SK-N-SH (cell line): ENCODE measurements at regions not wholly inside any gene's neighbourhood (a gene's known extent, or its start where the extent isn't known, plus 50 kb on each side); places are given as distances from the start of the nearest gene placed in this dataset.

Experiments
- CTCF ChIA-PET: fragments of 300-600, 350-600 bp; formaldehyde crosslinking; extraction: SDS; loops from one replicate; lab custom pipeline; 2021; lab: Yijun Ruan, JAX
- POLR2A ChIA-PET: fragments of 350-600 bp; sonication (Branson Sonifier 250); formaldehyde crosslinking; extraction: SDS; loops from one replicate; lab custom pipeline; 2020; ENCODE audit warnings: antibody characterized with exemption, inconsistent platforms; lab: Yijun Ruan, JAX
- DNase-seq: peaks from one replicate; pipeline ENCODE4 v3.0.0; 2012
- H2AFZ ChIP-seq: fragments of 200-600 bp; sonication (generic); 2 replicates; pipeline ENCODE4 v1.8.1; 2016; ENCODE audit warnings: antibody characterized with exemption, mild to moderate bottlenecking, low read depth
- H3F3A ChIP-seq: fragments of 200-600 bp; sonication (generic); replicated peaks from 2 replicates; pipeline ENCODE3; 2016; ENCODE audit warnings: antibody characterized with exemption, mild to moderate bottlenecking; ENCODE audit not compliant: insufficient read depth
- H3K27ac ChIP-seq, 2 experiments: fragments of 200-500 bp in 1 of 2; fragments of 200-600 bp in 1 of 2; sonication (Bioruptor generic) in 1 of 2; sonication (generic), shearing (Covaris generic) in 1 of 2; 2 replicates each; pipeline versions ENCODE4 v1.5.1 to v1.6.1; 2014 to 2016; ENCODE audit warnings: low read depth in 2 of 2, inconsistent platforms in 1 of 2, low read length in 1 of 2, mild to moderate bottlenecking in 1 of 2, mixed read lengths in 1 of 2
- H3K27me3 ChIP-seq: fragments of 200-600 bp; sonication (generic), shearing (Covaris generic); 2 replicates; pipeline ENCODE4 v1.6.1; 2016; ENCODE audit warnings: mixed run types; ENCODE audit not compliant: insufficient read depth
- H3K36me3 ChIP-seq, 2 experiments: fragments of 200-500 bp in 1 of 2; fragments of 200-600 bp in 1 of 2; sonication (Bioruptor generic) in 1 of 2; sonication (generic) in 1 of 2; replicated peaks in 1 of 2; 2 replicates each; pipeline versions ENCODE3 to v1.5.1; 2014 to 2016; ENCODE audit warnings: low read length in 1 of 2, mild to moderate bottlenecking in 1 of 2; ENCODE audit not compliant: insufficient read depth in 2 of 2, control insufficient read depth in 1 of 2
- H3K4me1 ChIP-seq, 2 experiments: fragments of 200-500 bp in 1 of 2; fragments of 200-600 bp in 1 of 2; sonication (Bioruptor generic) in 1 of 2; sonication (generic), shearing (Covaris generic) in 1 of 2; 2 replicates each; pipeline versions ENCODE4 v1.5.1 to v1.6.1; 2014 to 2016; ENCODE audit warnings: low read depth in 1 of 2, low read length in 1 of 2, mixed run types in 1 of 2; ENCODE audit not compliant: insufficient read depth in 2 of 2, control insufficient read depth in 1 of 2
- H3K4me2 ChIP-seq: fragments of 200-600 bp; sonication (generic), shearing (Covaris generic); 2 replicates; pipeline ENCODE4 v1.6.1; 2017; ENCODE audit warnings: mixed run types
- H3K4me3 ChIP-seq, 2 experiments: fragments of 200-500 bp in 1 of 2; fragments of 200-600 bp in 1 of 2; sonication (Bioruptor generic) in 1 of 2; sonication (generic), shearing (Covaris generic) in 1 of 2; 2 replicates each; pipeline versions ENCODE4 v1.5.1 to v1.8.1; 2014 to 2016; ENCODE audit warnings: low read depth in 2 of 2, inconsistent platforms in 1 of 2, low read length in 1 of 2, mild to moderate bottlenecking in 1 of 2, mixed read lengths in 1 of 2, moderate library complexity in 1 of 2
- H3K79me2 ChIP-seq: fragments of 200-600 bp; sonication (generic); 2 replicates; pipeline ENCODE4 v1.8.1; 2017; ENCODE audit warnings: mild to moderate bottlenecking; ENCODE audit not compliant: insufficient read depth
- H3K9ac ChIP-seq: fragments of 200-600 bp; sonication (generic); 2 replicates; pipeline ENCODE4 v1.6.1; 2017; ENCODE audit warnings: mixed run types
- H3K9me2 ChIP-seq: fragments of 200-600 bp; sonication (generic); 2 replicates; pipeline ENCODE4 v1.6.1; 2017; ENCODE audit warnings: mixed run types
- H3K9me3 ChIP-seq: fragments of 200-600 bp; sonication (generic); 2 replicates; pipeline ENCODE4 v1.6.1; 2017; ENCODE audit warnings: mixed run types, mild to moderate bottlenecking, moderate library complexity
- H4K20me1 ChIP-seq: fragments of 200-600 bp; sonication (generic); 2 replicates; pipeline ENCODE4 v1.6.1; 2017; ENCODE audit warnings: mild to moderate bottlenecking, mixed run types; ENCODE audit not compliant: insufficient read depth
- CHD2 ChIP-seq: fragments of 150-350 bp; IDR thresholded peaks from 2 replicates; pipeline ENCODE4 v1.6.1; 2018; ENCODE audit warnings: low read length; ENCODE audit not compliant: partially characterized antibody
- ELF1 ChIP-seq: IDR thresholded peaks from 2 replicates; pipeline ENCODE4 v1.4.0; 2012
- EP300 ChIP-seq, 2 experiments: IDR thresholded peaks; 2 replicates each; pipeline versions ENCODE4 v1.4.0 to v1.6.1; 2012; ENCODE audit warnings: borderline replicate concordance in 1 of 2, low read depth in 1 of 2, low read length in 1 of 2
- EZH2phosphoT487 ChIP-seq: fragments of 200-600 bp; sonication (generic); IDR thresholded peaks from 2 replicates; pipeline ENCODE4 v1.6.1; 2017; ENCODE audit warnings: low read depth, mixed run types, mild to moderate bottlenecking, antibody characterized with exemption, moderate library complexity, borderline replicate concordance
- FOSL2 ChIP-seq: IDR thresholded peaks from 2 replicates; pipeline ENCODE4 v1.4.0; 2012; ENCODE audit warnings: low read depth, mild to moderate bottlenecking, moderate library complexity, borderline replicate concordance
- FOXM1 ChIP-seq: IDR thresholded peaks from 2 replicates; pipeline ENCODE4 v1.4.0; 2012; ENCODE audit warnings: low read depth, mild to moderate bottlenecking
- NFIC ChIP-seq: IDR thresholded peaks from 2 replicates; pipeline ENCODE4 v1.4.0; 2012; ENCODE audit warnings: borderline replicate concordance
- NRF1 ChIP-seq: IDR thresholded peaks from 2 replicates; pipeline ENCODE4 v1.6.1; 2012; ENCODE audit warnings: low read depth, mild to moderate bottlenecking, low read length
- RAD21 ChIP-seq: IDR thresholded peaks from 2 replicates; pipeline ENCODE4 v1.6.1; 2012; ENCODE audit warnings: mild to moderate bottlenecking, low read length
- RCOR1 ChIP-seq: fragments of 150-350 bp; IDR thresholded peaks from 2 replicates; pipeline ENCODE4 v1.6.1; 2017; ENCODE audit warnings: antibody characterized with exemption, low read length
- RXRA ChIP-seq: IDR thresholded peaks from 2 replicates; pipeline ENCODE4 v1.4.0; 2012; ENCODE audit warnings: low read depth, mild to moderate bottlenecking, borderline replicate concordance
- SMC3 ChIP-seq: IDR thresholded peaks from 2 replicates; pipeline ENCODE4 v1.6.1; 2012; ENCODE audit warnings: low read depth, low read length, improper control_type of control experiment
- TAF1 ChIP-seq: IDR thresholded peaks from 2 replicates; pipeline ENCODE4 v1.6.1; 2012; ENCODE audit warnings: low read depth, mild to moderate bottlenecking, low read length, moderate library complexity, borderline replicate concordance
- TCF12 ChIP-seq: IDR thresholded peaks from 2 replicates; pipeline ENCODE4 v1.4.0; 2012
- YY1 ChIP-seq: IDR thresholded peaks from 2 replicates; pipeline ENCODE4 v1.4.0; 2012; ENCODE audit warnings: low read depth, mild to moderate bottlenecking
- WGBS: methylation state at CpG from one replicate; pipeline ENCODE4 v1.1.6; 2017; ENCODE audit warnings: low lambda C conversion rate; 5-methylcytosine and 5-hydroxymethylcytosine counted together
- TF ChIP-seq, protein P1 (sequence below): IDR thresholded peaks from 2 replicates; pipeline ENCODE4; 2012

DNA sequence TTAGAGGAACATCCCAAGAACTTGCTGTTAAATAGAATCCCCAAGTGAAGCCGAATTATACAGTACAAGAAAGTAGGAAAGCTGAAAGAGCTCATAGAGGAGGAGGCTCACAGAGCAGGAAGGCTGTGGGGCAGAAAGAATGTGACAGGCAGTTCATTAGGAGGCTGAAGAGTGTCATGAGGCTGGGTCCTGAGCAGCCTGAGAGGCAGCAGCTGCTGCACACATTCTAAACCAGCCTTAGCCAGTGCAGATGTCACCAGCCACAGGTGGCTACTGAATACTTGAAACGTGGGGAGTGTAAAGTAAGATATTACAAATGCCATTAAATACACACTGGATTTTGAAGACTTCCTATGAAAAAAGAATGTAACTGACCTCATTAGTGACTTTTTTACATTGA lies 490.2 kb upstream of the KLHL29 start:
- Histone ChIP-seq H3K9ac (no peak overlapping the region), H3K27ac (no peak overlapping the region), H4K20me1 (no peaks in the 10 kb centered on the region), H3K27me3 (no peaks in the 10 kb centered on the region), H3K4me2 (no peak overlapping the region), H3K9me2 (0 out of 2 replicates have a peak, but pooled peaks cover under 1% of the 10 kb centered on the region), H2AFZ (no peak overlapping the region), H3K79me2 (no peaks in the 10 kb centered on the region), H3K9me3 (no peaks in the 10 kb centered on the region), H3K36me3 (no peaks in the 10 kb centered on the region), H3K4me1 (no peaks in the 10 kb centered on the region; a peak in 1 of 4 replicates), H3K4me3 (no peak overlapping the region), H3F3A (no peaks in the 10 kb centered on the region)
- 14% methylated on average over 2 of the region's 2 CpGs for WGBS
- POLR2A ChIA-PET: no interaction called here
- CTCF ChIA-PET: no interaction called here
- DNase-seq: no peak
- no peak for TF ChIP-seq YY1
- no peak for TF ChIP-seq RXRA
- no peak for TF ChIP-seq EP300 (IDR thresholded peaks at IDR 0.05; ENCODE audit: borderline replicate concordance in 1 of 2, low read depth in 1 of 2, low read length in 1 of 2)
- no peak for TF ChIP-seq CHD2
- TF ChIP-seq EZH2phosphoT487: no peak
- TF ChIP-seq NFIC: no peak

DNA sequence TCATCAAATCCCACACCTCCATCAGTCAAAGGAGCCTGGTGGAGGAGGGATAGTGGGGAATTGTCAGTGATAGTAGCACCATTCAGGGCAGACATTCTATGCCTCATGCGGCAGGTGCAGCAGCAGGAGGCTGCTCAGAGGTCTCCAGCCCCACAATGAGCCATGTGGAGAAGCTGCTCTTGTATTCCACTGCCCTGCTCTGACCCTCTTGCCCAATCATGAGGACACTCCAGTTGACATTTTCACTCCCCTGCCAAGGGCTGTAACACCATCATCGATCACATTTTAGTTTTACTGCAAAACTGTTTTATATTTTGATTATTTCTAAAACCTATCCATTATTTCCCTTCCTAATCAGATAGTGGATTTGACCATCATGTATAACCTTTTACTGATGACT lies 487.6 kb upstream of the KLHL29 start:
- H3K27ac ChIP-seq: no peak overlapping the region
- no peaks in the 10 kb centered on the region for H4K20me1 ChIP-seq
- H3K4me2 ChIP-seq: no peak overlapping the region
- H3K9me3 ChIP-seq: no peaks in the 10 kb centered on the region
- no peaks in the 10 kb centered on the region; a peak in 1 of 4 replicates for H3K4me1 ChIP-seq
- no peaks in the 10 kb centered on the region for H3F3A ChIP-seq
- TF ChIP-seq, protein P1, sequence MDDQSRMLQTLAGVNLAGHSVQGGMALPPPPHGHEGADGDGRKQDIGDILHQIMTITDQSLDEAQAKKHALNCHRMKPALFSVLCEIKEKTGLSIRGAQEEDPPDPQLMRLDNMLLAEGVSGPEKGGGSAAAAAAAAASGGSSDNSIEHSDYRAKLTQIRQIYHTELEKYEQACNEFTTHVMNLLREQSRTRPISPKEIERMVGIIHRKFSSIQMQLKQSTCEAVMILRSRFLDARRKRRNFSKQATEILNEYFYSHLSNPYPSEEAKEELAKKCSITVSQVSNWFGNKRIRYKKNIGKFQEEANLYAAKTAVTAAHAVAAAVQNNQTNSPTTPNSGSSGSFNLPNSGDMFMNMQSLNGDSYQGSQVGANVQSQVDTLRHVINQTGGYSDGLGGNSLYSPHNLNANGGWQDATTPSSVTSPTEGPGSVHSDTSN: no peak
- no peak for TF ChIP-seq SMC3
- no peak overlapping the region for H3K4me3 ChIP-seq
- 0 out of 2 replicates have a peak, but pooled peaks cover 4% of the 10 kb centered on the region for H3K9me2 ChIP-seq
- ChIA-PET POLR2A (no interaction called here), CTCF (interaction anchor here (0.6 kb wide), 1 partner anchor 43 kb away, joined by 3 read pairs; no protein-coding TSS in a partner anchor)
- no peaks in the 10 kb centered on the region for H3K36me3 ChIP-seq
- WGBS: 31% methylated on average over 2 of the region's 2 CpGs
- H3K9ac ChIP-seq: no peak overlapping the region
- no peak for DNase-seq
- no peaks in the 10 kb centered on the region for H3K79me2 ChIP-seq
- H2AFZ ChIP-seq: no peak overlapping the region
- H3K27me3 ChIP-seq: no peaks in the 10 kb centered on the region

DNA sequence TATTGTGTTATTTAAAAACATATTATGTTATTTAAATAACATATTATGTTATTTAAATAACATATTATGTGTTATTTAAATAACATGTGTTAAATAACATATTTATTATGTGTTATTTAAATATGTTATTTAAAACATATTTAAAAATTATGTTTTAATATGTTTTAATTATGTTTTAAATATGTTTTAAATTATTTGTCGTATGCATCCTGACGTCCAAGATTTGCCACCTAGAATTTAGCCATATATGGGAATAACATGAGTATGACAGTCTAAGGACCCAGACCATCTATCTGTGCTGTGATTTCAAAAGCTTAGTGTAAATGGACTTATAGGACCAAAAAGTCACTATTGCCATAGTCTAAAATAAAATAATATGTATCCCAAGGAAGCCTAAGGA lies 484.3 kb upstream of the KLHL29 start:
- POLR2A ChIA-PET: no interaction called here
- no peaks in the 10 kb centered on the region for H3K4me1 ChIP-seq
- 0 out of 2 replicates have a peak, but pooled peaks cover 4% of the 10 kb centered on the region for H3K9me2 ChIP-seq
- CTCF ChIA-PET: interaction anchor here (0.7 to 2.0 kb wide), 2 partner anchors 8 to 9 kb away, joined by 3 to 5 read pairs; no protein-coding TSS in a partner anchor
- no peak overlapping the region for H3K4me3 ChIP-seq
- no peaks in the 10 kb centered on the region for H3K36me3 ChIP-seq
- DNase-seq: no peak
- H2AFZ ChIP-seq: no peak overlapping the region
- 66% methylated on average over 2 of the region's 2 CpGs for WGBS
- TF ChIP-seq RCOR1: no peak
- no peak for TF ChIP-seq TAF1
- TF ChIP-seq NRF1: no peak
- no peak for TF ChIP-seq YY1
- TF ChIP-seq FOSL2: no peak
- no peak for TF ChIP-seq FOXM1
- no peak for TF ChIP-seq ELF1
- no peak for TF ChIP-seq RAD21
- TF ChIP-seq TCF12: no peak
- no peak for TF ChIP-seq RXRA
- TF ChIP-seq CHD2: no peak
- TF ChIP-seq EZH2phosphoT487: no peak
- no peak overlapping the region for H3K27ac ChIP-seq
- no peaks in the 10 kb centered on the region for H3F3A ChIP-seq
- no peak overlapping the region for H3K4me2 ChIP-seq
- H4K20me1 ChIP-seq: no peaks in the 10 kb centered on the region
- no peaks in the 10 kb centered on the region for H3K9me3 ChIP-seq
- H3K79me2 ChIP-seq: no peaks in the 10 kb centered on the region
- H3K9ac ChIP-seq: no peak overlapping the region
- no peaks in the 10 kb centered on the region for H3K27me3 ChIP-seq
